ENCODE measurements at regions not wholly inside any gene's neighbourhood (a gene's known extent, or its start where the extent isn't known, plus 50 kb on each side); places are given as distances from the start of the nearest gene placed in this dataset.

DNA sequence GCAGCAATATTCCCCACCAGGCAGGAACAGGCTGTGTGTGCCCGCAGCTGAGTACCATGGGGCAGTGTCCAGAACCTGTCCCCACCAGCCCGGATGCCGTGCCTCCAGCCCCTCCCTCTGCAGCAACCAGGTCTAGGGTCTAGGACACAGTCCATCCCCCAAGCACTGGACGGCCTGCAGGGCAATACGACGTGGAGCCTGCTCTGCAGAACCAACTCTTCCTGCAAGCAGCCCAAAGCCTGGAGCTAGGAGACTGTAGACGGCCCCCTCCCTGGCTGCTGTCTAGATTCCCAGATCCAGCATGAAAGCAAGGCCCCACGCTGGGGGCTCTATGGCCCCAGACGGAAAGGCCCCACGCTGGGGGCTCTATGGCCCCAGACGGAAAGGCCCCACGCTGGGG lies 128.2 kb upstream of the AFDN start:
- TF ChIP-seq CTCF (IDR thresholded peaks at IDR 0.05; ENCODE audit: insufficient read depth, low read length, poor library complexity, severe bottlenecking) (no peak), EZH2phosphoT487 (conservative IDR thresholded peaks at IDR 0.05; ENCODE audit: low read length) (no peak)
